ENCODE measurements at regions not wholly inside any gene's neighbourhood (a gene's known extent, or its start where the extent isn't known, plus 50 kb on each side); places are given as distances from the start of the nearest gene placed in this dataset.
"Not testable (repeated sequence)": the region's sequence is repeated elsewhere in the genome, so short reads cannot be mapped to it uniquely, and the experiment has no call there.

- no peak for DNase-seq
These were observed 104.6 kb upstream of the KLF13 start for GRCh38 chr15:31221936-31222515.

GRCh38 chr15:31222773-31223341, 103.8 kb upstream of the KLF13 start:
- no peak for DNase-seq

- DNase-seq, result no peak
These were observed 102.9 kb upstream of the KLF13 start for GRCh38 chr15:31223478-31224350.

- not testable (repeated sequence) for DNase-seq
These were observed 102.0 kb upstream of the KLF13 start for GRCh38 chr15:31224661-31225060.

- DNase-seq, result no peak
These were observed 101.2 kb upstream of the KLF13 start for GRCh38 chr15:31225356-31225955.

GRCh38 chr15:31226021-31226420, 100.6 kb upstream of the KLF13 start:
- DNase-seq, result no peak

GRCh38 chr15:31227235-31227634, 99.4 kb upstream of the KLF13 start:
- no peak for DNase-seq

- no peak for DNase-seq
These were observed 98.6 kb upstream of the KLF13 start for GRCh38 chr15:31228011-31228484.

- DNase-seq, result no peak
These were observed 97.4 kb upstream of the KLF13 start for GRCh38 chr15:31228980-31229826.

- DNase-seq, result no peak
These were observed 95.8 kb upstream of the KLF13 start for GRCh38 chr15:31230630-31231485.

GRCh38 chr15:31234815-31235214, 91.8 kb upstream of the KLF13 start:
- no peak for DNase-seq

GRCh38 chr15:31235311-31236183, 91.1 kb upstream of the KLF13 start:
- no peak for DNase-seq

GRCh38 chr15:31236184-31237042, 90.2 kb upstream of the KLF13 start:
- DNase-seq, result peak; percentile 86

GRCh38 chr15:31237043-31237324, 89.7 kb upstream of the KLF13 start:
- DNase-seq, result no peak

- DNase-seq, result no peak
These were observed 87.7 kb upstream of the KLF13 start for GRCh38 chr15:31238906-31239305.

- DNase-seq, result no peak
These were observed 87.2 kb upstream of the KLF13 start for GRCh38 chr15:31239409-31239808.

- DNase-seq, result no peak
These were observed 84.6 kb upstream of the KLF13 start for GRCh38 chr15:31241888-31242522.

- no peak for DNase-seq
These were observed 82.7 kb upstream of the KLF13 start for GRCh38 chr15:31243895-31244294.

- no peak for DNase-seq
These were observed 81.4 kb upstream of the KLF13 start for GRCh38 chr15:31245135-31245689.

All from islet precursor cell (in vitro differentiated cells).